ENCODE measurements at regions not wholly inside any gene's neighbourhood (a gene's known extent, or its start where the extent isn't known, plus 50 kb on each side); places are given as distances from the start of the nearest gene placed in this dataset.

DNA sequence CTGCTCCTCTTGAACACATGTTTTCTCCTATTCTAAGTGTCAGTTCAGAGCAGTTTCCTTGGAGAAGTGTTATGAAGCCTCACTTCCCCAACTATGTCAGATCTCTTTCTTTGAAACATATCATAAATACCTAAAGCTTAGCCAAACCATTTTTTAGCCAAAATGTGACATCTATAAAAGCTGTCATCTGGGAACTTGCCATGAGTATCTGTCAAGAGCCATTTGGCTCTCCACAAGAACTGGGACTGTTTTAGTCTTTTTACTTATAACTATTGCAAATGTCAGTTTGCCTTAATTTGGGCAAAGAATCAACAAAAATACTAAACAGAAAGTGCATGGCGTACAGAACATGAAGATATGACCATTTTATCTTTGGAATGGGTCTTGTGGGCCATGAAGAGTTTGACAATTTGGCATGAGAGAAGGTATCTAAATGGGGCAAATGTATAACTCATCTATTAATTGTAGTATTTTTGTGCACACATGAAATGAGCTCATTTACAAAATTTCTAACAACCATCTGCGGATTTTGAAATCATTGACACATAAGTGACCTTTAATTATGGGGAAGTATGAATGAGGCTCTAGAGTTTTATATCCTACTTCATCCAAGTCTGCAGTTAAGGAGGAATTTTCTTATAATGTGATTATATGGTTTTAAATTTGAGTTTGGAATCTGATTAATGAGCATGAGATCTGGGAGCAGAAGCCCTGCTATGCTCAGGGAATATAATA, 129.1 kb upstream of the PACRGL start (continued):
- TF ChIP-seq MEIS2 (IDR thresholded peaks at IDR 0.05; ENCODE audit: partially characterized antibody) (no peak), CSDE1 (IDR thresholded peaks at IDR 0.05) (no peak), ZNF644 (tag; IDR thresholded peaks at IDR 0.05; ENCODE audit: low read depth) (no peak), KLF13 (tag; IDR thresholded peaks at IDR 0.05; ENCODE audit: borderline replicate concordance, low read depth) (no peak)

DNA sequence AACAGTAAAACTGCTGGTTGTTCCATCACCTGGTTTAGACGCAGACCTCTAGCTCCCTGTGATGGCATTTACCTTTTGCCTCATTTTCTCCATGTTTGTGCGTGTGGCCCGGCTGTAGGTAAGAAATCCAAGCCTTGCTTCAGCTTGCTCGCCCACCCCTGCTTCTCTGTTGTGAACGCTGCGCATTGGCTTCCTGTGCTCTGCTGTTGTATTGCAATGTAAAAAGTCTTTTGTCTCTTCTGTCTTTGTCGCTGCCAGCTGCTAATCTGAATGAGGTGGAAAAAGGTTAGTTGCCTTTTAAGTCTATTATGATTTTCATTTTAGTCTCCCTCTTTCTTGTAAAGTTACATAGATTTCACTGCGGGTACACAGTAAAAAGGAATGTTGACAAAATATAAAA, 127.3 kb upstream of the PACRGL start:
- Histone ChIP-seq H3K27ac (ENCODE audit: extremely low read depth, low read depth, low read length) (no peak overlapping the region), H4K20me1 (replicated peaks; ENCODE audit: control insufficient read depth, insufficient read depth, low read length) (no peaks in the 10 kb centered on the region), H3K9ac (ENCODE audit: insufficient read depth in 1 of 2, low read depth in 2 of 2, low read length in 2 of 2) (no peak overlapping the region), H3K79me2 (ENCODE audit: control insufficient read depth, insufficient read depth, low read length) (no peaks in the 10 kb centered on the region), H3K27me3 (ENCODE audit: control insufficient read depth in 2 of 2, insufficient read depth in 2 of 2, low read length in 2 of 2) (no peaks in the 10 kb centered on the region), H3K4me2 (ENCODE audit: insufficient read depth, low read length) (no peak overlapping the region), H3K9me3 (replicated peaks; ENCODE audit: control insufficient read depth, insufficient read depth, low read depth, low read length) (no peaks in the 10 kb centered on the region), H3K4me1 (replicated peaks in 1 of 2; ENCODE audit: control insufficient read depth in 2 of 2, insufficient read depth in 2 of 2, low read length in 2 of 2) (no peaks in the 10 kb centered on the region), H3K36me3 (ENCODE audit: control insufficient read depth, insufficient read depth, low read length) (no peaks in the 10 kb centered on the region), H3K9me1 (ENCODE audit: control insufficient read depth, insufficient read depth, low read length) (no peaks in the 10 kb centered on the region), H3K4me3 (no peak overlapping the region), H2AFZ (ENCODE audit: low read depth, low read length) (no peak overlapping the region)
- intact Hi-C loops (cut with micrococcal nuclease) (no loop called here), in situ Hi-C loops (cut with MboI) (no loop called here)
- TF ChIP-seq ASH1L (IDR thresholded peaks at IDR 0.05; ENCODE audit: borderline replicate concordance, low read depth, partially characterized antibody) (no peak), PHF8 (IDR thresholded peaks at IDR 0.05; ENCODE audit: borderline replicate concordance, low read length) (no peak), NFE2L1 (tag; IDR thresholded peaks at IDR 0.05; ENCODE audit: borderline replicate concordance, low read depth) (no peak), ZKSCAN1 (IDR thresholded peaks at IDR 0.05; ENCODE audit: low read depth, low read length) (no peak), MCM5 (IDR thresholded peaks at IDR 0.05; ENCODE audit: low read depth) (no peak), E2F3 (CRISPR knock-in tag; IDR thresholded peaks at IDR 0.05) (no peak), SOX6 (IDR thresholded peaks at IDR 0.05) (no peak), POLR3A (IDR thresholded peaks at IDR 0.05; ENCODE audit: borderline replicate concordance, extremely low read depth, insufficient read depth, insufficient read length) (no peak), MIER1 (IDR thresholded peaks at IDR 0.05; ENCODE audit: low read depth) (no peak), ZNF224 (CRISPR knock-in tag; IDR thresholded peaks at IDR 0.05) (no peak), ZNF165 (CRISPR knock-in tag; IDR thresholded peaks at IDR 0.05; ENCODE audit: borderline replicate concordance) (no peak), KLF1 (tag; IDR thresholded peaks at IDR 0.05) (no peak), SNRNP70 (optimal IDR thresholded peaks at IDR 0.05; ENCODE audit: low read depth, low read length) (no peak)
- TF ChIP-seq, protein P1, sequence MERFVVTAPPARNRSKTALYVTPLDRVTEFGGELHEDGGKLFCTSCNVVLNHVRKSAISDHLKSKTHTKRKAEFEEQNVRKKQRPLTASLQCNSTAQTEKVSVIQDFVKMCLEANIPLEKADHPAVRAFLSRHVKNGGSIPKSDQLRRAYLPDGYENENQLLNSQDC (CRISPR knock-in tag; IDR thresholded peaks at IDR 0.05) = no peak
- TF ChIP-seq, protein P2, sequence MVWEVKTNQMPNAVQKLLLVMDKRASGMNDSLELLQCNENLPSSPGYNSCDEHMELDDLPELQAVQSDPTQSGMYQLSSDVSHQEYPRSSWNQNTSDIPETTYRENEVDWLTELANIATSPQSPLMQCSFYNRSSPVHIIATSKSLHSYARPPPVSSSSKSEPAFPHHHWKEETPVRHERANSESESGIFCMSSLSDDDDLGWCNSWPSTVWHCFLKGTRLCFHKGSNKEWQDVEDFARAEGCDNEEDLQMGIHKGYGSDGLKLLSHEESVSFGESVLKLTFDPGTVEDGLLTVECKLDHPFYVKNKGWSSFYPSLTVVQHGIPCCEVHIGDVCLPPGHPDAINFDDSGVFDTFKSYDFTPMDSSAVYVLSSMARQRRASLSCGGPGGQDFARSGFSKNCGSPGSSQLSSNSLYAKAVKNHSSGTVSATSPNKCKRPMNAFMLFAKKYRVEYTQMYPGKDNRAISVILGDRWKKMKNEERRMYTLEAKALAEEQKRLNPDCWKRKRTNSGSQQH (CRISPR knock-in tag; IDR thresholded peaks at IDR 0.05) = no peak
- TF ChIP-seq, protein P3, sequence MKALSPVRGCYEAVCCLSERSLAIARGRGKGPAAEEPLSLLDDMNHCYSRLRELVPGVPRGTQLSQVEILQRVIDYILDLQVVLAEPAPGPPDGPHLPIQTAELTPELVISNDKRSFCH (CRISPR knock-in tag; IDR thresholded peaks at IDR 0.05) = no peak
- TF ChIP-seq, protein P3 (tag; IDR thresholded peaks at IDR 0.05) = no peak
- CTCF ChIA-PET (ENCODE audit: low intra/inter-chr PET ratio) = no interaction called here
- POLR2A ChIA-PET = no interaction called here
- DNase-seq (ENCODE audit: extremely low read depth in 1 of 4, low spot score in 3 of 4) = no peak
- FAIRE-seq = no peak
- BruUV-seq (replicated peaks) = no TSS peak
- ATAC-seq = no peak
- WGBS (ENCODE audit: insufficient coverage, low coverage, missing lambda C conversion rate) = 22% methylated on average over 8 of the region's 8 CpGs
